ENCODE measurements at regions not wholly inside any gene's neighbourhood (a gene's known extent, or its start where the extent isn't known, plus 50 kb on each side); places are given as distances from the start of the nearest gene placed in this dataset.

GRCh38 chr1:99361406-99361805 is 97.1 kb downstream of the PLPPR4 start:
- H3K27me3 ChIP-seq (replicated peaks; ENCODE audit: insufficient read depth, low read depth, low read length, poor library complexity) = peaks cover 7% of the 10 kb centered on the region
- intact Hi-C loops (cut with micrococcal nuclease; ENCODE audit: unreplicated experiment) = no loop called here
- no peak overlapping the region for H3K27ac ChIP-seq (ENCODE audit: low read depth, low read length, poor library complexity, severe bottlenecking)
- H3K9me3 ChIP-seq (ENCODE audit: low read depth, low read length, poor library complexity, severe bottlenecking) = no peaks in the 10 kb centered on the region
- POLR2A ChIA-PET (ENCODE audit: low non-redundant PET) = no interaction called here
- no peak for DNase-seq (ENCODE audit: low spot score)
- BruUV-seq (replicated peaks) = no TSS peak
- no peaks in the 10 kb centered on the region for H3K36me3 ChIP-seq (ENCODE audit: insufficient read depth, low read length, poor library complexity, severe bottlenecking)
- H3K4me3 ChIP-seq (ENCODE audit: low read depth, low read length, poor library complexity, severe bottlenecking) = no peak overlapping the region
- H3K4me1 ChIP-seq (ENCODE audit: insufficient read depth, low read length, poor library complexity, severe bottlenecking) = no peaks in the 10 kb centered on the region
- CTCF ChIA-PET = no interaction called here
- no peak for TF ChIP-seq EZH2 (IDR thresholded peaks at IDR 0.05; ENCODE audit: borderline replicate concordance, low read depth, low read length, poor library complexity, severe bottlenecking)
- TF ChIP-seq CTCF (conservative IDR thresholded peaks at IDR 0.05; ENCODE audit: low read depth, low read length) = no peak

- Histone ChIP-seq H3K27ac (ENCODE audit: low read depth, low read length, poor library complexity, severe bottlenecking) (no peak overlapping the region), H3K27me3 (replicated peaks; ENCODE audit: insufficient read depth, low read depth, low read length, poor library complexity) (peaks cover 3% of the 10 kb centered on the region), H3K9me3 (ENCODE audit: low read depth, low read length, poor library complexity, severe bottlenecking) (no peaks in the 10 kb centered on the region), H3K4me1 (ENCODE audit: insufficient read depth, low read length, poor library complexity, severe bottlenecking) (no peaks in the 10 kb centered on the region), H3K4me3 (ENCODE audit: low read depth, low read length, poor library complexity, severe bottlenecking) (no peak overlapping the region), H3K36me3 (ENCODE audit: insufficient read depth, low read length, poor library complexity, severe bottlenecking) (no peaks in the 10 kb centered on the region)
- intact Hi-C loops (cut with micrococcal nuclease; ENCODE audit: unreplicated experiment) = no loop called here
- POLR2A ChIA-PET (ENCODE audit: low non-redundant PET) = no interaction called here
- no TSS peak for BruUV-seq (replicated peaks)
- DNase-seq (ENCODE audit: low spot score) = no peak
- no peak for TF ChIP-seq EZH2 (IDR thresholded peaks at IDR 0.05; ENCODE audit: borderline replicate concordance, low read depth, low read length, poor library complexity, severe bottlenecking)
- TF ChIP-seq CTCF (conservative IDR thresholded peaks at IDR 0.05; ENCODE audit: low read depth, low read length) = no peak
- CTCF ChIA-PET = no interaction called here
These were observed 99.2 kb downstream of the PLPPR4 start for GRCh38 chr1:99363531-99363930.

GRCh38 chr1:99365141-99365540 is 100.8 kb downstream of the PLPPR4 start:
- ChIA-PET CTCF (no interaction called here), POLR2A (ENCODE audit: low non-redundant PET) (no interaction called here)
- DNase-seq (ENCODE audit: low spot score) = no peak
- Histone ChIP-seq H3K27ac (ENCODE audit: low read depth, low read length, poor library complexity, severe bottlenecking) (no peak overlapping the region), H3K4me3 (ENCODE audit: low read depth, low read length, poor library complexity, severe bottlenecking) (no peak overlapping the region), H3K27me3 (replicated peaks; ENCODE audit: insufficient read depth, low read depth, low read length, poor library complexity) (peaks cover 3% of the 10 kb centered on the region), H3K36me3 (ENCODE audit: insufficient read depth, low read length, poor library complexity, severe bottlenecking) (no peaks in the 10 kb centered on the region), H3K4me1 (ENCODE audit: insufficient read depth, low read length, poor library complexity, severe bottlenecking) (no peaks in the 10 kb centered on the region), H3K9me3 (ENCODE audit: low read depth, low read length, poor library complexity, severe bottlenecking) (no peaks in the 10 kb centered on the region)
- TF ChIP-seq CTCF (conservative IDR thresholded peaks at IDR 0.05; ENCODE audit: low read depth, low read length) = no peak
- TF ChIP-seq EZH2 (IDR thresholded peaks at IDR 0.05; ENCODE audit: borderline replicate concordance, low read depth, low read length, poor library complexity, severe bottlenecking) = no peak
- no TSS peak for BruUV-seq (replicated peaks)
- intact Hi-C loops (cut with micrococcal nuclease; ENCODE audit: unreplicated experiment) = no loop called here

All from A673 (cell line).